Retinal pigment epithelial cell (primary cell): ENCODE measurements at regions not wholly inside any gene's neighbourhood (a gene's known extent, or its start where the extent isn't known, plus 50 kb on each side); places are given as distances from the start of the nearest gene placed in this dataset.

ENCODE experiments used
- DNase-seq: peaks from one replicate; pipeline ENCODE4 v3.0.0-alpha.2; 2010; ENCODE audit warnings: low read depth
- H3K4me3 ChIP-seq: 2 replicates; pipeline ENCODE4 v1.5.1; 2011; ENCODE audit warnings: mild to moderate bottlenecking, low read length, control low read depth, moderate library complexity
- TF ChIP-seq, protein P1 (sequence below): conservative IDR thresholded peaks from 2 replicates; pipeline ENCODE4 v1.5.1; 2011; ENCODE audit warnings: low read depth, low read length, control low read depth, inconsistent platforms

- no peak overlapping the region for H3K4me3 ChIP-seq
- DNase-seq: peak; percentile 12
- TF ChIP-seq, protein P1, sequence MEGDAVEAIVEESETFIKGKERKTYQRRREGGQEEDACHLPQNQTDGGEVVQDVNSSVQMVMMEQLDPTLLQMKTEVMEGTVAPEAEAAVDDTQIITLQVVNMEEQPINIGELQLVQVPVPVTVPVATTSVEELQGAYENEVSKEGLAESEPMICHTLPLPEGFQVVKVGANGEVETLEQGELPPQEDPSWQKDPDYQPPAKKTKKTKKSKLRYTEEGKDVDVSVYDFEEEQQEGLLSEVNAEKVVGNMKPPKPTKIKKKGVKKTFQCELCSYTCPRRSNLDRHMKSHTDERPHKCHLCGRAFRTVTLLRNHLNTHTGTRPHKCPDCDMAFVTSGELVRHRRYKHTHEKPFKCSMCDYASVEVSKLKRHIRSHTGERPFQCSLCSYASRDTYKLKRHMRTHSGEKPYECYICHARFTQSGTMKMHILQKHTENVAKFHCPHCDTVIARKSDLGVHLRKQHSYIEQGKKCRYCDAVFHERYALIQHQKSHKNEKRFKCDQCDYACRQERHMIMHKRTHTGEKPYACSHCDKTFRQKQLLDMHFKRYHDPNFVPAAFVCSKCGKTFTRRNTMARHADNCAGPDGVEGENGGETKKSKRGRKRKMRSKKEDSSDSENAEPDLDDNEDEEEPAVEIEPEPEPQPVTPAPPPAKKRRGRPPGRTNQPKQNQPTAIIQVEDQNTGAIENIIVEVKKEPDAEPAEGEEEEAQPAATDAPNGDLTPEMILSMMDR: no peak
Observed at GRCh38 chr17:73770115-73770848, 126.0 kb upstream of the SDK2 start.

- TF ChIP-seq, protein P1: no peak
- no peak overlapping the region for H3K4me3 ChIP-seq
- DNase-seq: no peak
Observed at GRCh38 chr17:73770849-73771229, 126.6 kb upstream of the SDK2 start.

- TF ChIP-seq, protein P1: no peak
- DNase-seq: no peak
- no peak overlapping the region for H3K4me3 ChIP-seq
Observed at GRCh38 chr17:73772107-73772705, 128.0 kb upstream of the SDK2 start.

GRCh38 chr17:73773702-73774101 lies 129.5 kb upstream of the SDK2 start:
- no peak overlapping the region for H3K4me3 ChIP-seq
- TF ChIP-seq, protein P1: no peak
- DNase-seq: no peak

- no peak overlapping the region for H3K4me3 ChIP-seq
- TF ChIP-seq, protein P1: no peak
- DNase-seq: no peak
Observed at GRCh38 chr17:73774852-73775251, 130.6 kb upstream of the SDK2 start.

DNA sequence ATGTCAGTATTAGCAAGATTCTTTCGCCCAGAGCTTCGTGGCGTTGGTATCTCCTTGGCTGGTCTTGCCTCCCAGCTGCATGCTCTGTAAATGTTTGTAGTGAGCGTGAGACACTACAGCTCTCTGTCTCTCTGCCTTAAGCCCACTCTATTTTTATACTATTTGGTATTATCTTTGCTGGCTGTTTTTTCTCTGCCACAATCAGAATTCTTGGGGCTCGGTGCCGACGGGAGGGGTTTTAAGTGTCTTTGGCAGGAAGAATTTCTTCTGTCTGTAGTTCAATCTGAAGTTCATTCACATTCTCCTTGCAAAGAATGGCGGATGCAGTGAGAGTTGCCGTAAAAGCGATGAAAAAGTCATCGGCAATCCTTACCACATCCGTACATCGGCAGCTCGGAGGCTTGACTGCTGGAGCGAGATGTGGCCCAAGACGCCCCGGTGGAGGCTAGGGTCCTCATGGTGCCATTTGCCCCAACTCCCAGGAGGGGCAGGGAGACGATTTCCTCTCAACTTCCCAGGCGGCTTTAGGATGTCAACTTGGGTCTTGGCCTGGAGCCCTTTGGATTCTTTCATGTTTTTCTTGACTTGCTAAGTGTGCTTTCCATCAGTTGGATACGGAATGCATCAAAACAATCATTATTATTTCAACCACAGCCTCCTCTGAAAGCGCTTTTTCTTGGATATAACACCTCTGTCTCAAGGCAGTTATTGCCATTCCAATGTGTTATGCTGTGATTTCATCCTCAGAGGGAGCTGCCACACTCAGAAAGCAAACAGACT lies 132.3 kb upstream of the SDK2 start:
- TF ChIP-seq, protein P1: no peak
- DNase-seq: no peak
- no peak overlapping the region for H3K4me3 ChIP-seq
